Activated B cell treated with CpG ODN at 0.5 μM for 24 hours (primary cell): ENCODE measurements at regions not wholly inside any gene's neighbourhood (a gene's known extent, or its start where the extent isn't known, plus 50 kb on each side); places are given as distances from the start of the nearest gene placed in this dataset.

Experiments used
- ATAC-seq: fragments of 200-7000 bp; cut with Tn5 transposase; one replicate; pipeline ENCODE4 v1.10.0; 2021; ENCODE audit warnings: low read depth, mild to moderate bottlenecking, moderate library complexity
- CTCF ChIA-PET: fragments of 350-600 bp; sonication (Branson Sonifier 250); formaldehyde crosslinking; loops from one replicate; lab custom pipeline; 2021; ENCODE audit warnings: antibody characterized with exemption; lab: Charles Lee
- POLR2A ChIA-PET: fragments of 350-600 bp; sonication (Branson Sonifier 250); formaldehyde crosslinking; loops from one replicate; lab custom pipeline; 2021; ENCODE audit warnings: antibody characterized with exemption; lab: Charles Lee
- DNase-seq: peaks from one replicate; pipeline ENCODE4 v3.0.0; 2022
- H3K27ac Mint-ChIP-seq: one replicate; pipeline ENCODE4 v1.8.0; 2020; ENCODE audit warnings: mixed read lengths
- H3K27me3 Mint-ChIP-seq: one replicate; pipeline ENCODE4 v1.8.0; 2021; ENCODE audit warnings: mixed read lengths
- H3K36me3 Mint-ChIP-seq: one replicate; pipeline ENCODE4 v1.8.0; 2021; ENCODE audit warnings: low read depth, mixed read lengths
- H3K4me1 Mint-ChIP-seq: one replicate; pipeline ENCODE4 v1.8.0; 2021; ENCODE audit warnings: mixed read lengths
- H3K4me3 Mint-ChIP-seq: one replicate; pipeline ENCODE4 v1.8.0; 2020; ENCODE audit warnings: mild to moderate bottlenecking, mixed read lengths
- H3K9me3 Mint-ChIP-seq: one replicate; pipeline ENCODE4 v1.8.0; 2020; ENCODE audit warnings: mixed read lengths
- intact Hi-C: fragments of 100-400 bp; cut with micrococcal nuclease; formaldehyde crosslinking; loops from one replicate; pipeline ENCODE4 v1.15.1; 2024
- TF ChIP-seq, protein P1 (sequence below): fragments of 200-600 bp; IDR thresholded peaks from one replicate; pipeline ENCODE4 v1.8.0; 2022; ENCODE audit warnings: antibody characterized with exemption, mild to moderate bottlenecking

DNA sequence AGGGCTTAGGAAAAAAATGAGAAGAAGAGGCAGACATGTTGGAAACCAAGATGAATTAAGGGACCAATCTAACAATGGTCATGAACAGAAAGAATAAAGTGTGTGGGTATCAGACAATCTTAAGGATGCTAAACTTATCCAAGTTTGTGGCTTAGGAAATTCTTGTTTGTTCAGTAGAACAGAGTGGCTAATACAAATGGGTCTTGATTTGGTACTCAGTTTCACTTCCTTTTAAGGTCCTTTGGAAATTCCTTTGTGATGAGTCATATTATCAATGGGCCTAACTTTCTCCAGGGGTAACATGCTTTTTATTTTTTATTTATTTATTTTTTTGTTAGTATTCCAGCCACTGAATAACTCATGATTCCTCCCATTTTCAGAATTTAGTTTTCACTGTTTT, 1154.7 kb upstream of the FLRT2 start:
- ATAC-seq (no peak), DNase-seq (no peak)
- TF ChIP-seq, protein P1, sequence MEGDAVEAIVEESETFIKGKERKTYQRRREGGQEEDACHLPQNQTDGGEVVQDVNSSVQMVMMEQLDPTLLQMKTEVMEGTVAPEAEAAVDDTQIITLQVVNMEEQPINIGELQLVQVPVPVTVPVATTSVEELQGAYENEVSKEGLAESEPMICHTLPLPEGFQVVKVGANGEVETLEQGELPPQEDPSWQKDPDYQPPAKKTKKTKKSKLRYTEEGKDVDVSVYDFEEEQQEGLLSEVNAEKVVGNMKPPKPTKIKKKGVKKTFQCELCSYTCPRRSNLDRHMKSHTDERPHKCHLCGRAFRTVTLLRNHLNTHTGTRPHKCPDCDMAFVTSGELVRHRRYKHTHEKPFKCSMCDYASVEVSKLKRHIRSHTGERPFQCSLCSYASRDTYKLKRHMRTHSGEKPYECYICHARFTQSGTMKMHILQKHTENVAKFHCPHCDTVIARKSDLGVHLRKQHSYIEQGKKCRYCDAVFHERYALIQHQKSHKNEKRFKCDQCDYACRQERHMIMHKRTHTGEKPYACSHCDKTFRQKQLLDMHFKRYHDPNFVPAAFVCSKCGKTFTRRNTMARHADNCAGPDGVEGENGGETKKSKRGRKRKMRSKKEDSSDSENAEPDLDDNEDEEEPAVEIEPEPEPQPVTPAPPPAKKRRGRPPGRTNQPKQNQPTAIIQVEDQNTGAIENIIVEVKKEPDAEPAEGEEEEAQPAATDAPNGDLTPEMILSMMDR, result no peak
- no peak overlapping the region for H3K27ac Mint-ChIP-seq
- H3K4me1 Mint-ChIP-seq, result no peaks in the 10 kb centered on the region
- peaks cover 11% of the 10 kb centered on the region for H3K9me3 Mint-ChIP-seq
- H3K27me3 Mint-ChIP-seq, result no peaks in the 10 kb centered on the region
- ChIA-PET CTCF (no interaction called here), POLR2A (no interaction called here)
- H3K36me3 Mint-ChIP-seq, result no peaks in the 10 kb centered on the region
- intact Hi-C loops, result no loop called here
- H3K4me3 Mint-ChIP-seq, result no peak overlapping the region

DNA sequence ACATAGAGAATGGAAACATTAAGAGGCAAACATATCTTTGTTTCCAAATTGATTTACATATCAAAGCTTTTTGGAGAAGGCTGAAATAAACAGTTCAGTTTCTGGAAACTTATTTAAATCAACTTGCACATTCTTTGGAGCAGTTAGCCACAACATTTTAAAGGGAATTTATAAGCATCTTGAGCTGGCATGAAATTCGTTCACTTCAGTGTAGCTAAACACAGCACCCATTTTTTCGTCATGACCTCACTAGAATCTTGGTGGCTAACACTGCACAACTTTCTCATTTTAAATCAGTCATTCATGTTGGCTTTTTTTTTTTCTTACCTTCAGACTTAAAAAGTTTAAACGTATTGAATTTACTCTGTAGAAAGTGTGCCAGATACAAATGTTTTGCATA, 1139.9 kb upstream of the FLRT2 start:
- no peaks in the 10 kb centered on the region for H3K36me3 Mint-ChIP-seq
- ATAC-seq (no peak), DNase-seq (no peak)
- H3K4me3 Mint-ChIP-seq, result no peak overlapping the region
- TF ChIP-seq, protein P1, result no peak
- H3K9me3 Mint-ChIP-seq, result peaks cover 19% of the 10 kb centered on the region
- ChIA-PET POLR2A (no interaction called here), CTCF (no interaction called here)
- no peaks in the 10 kb centered on the region for H3K4me1 Mint-ChIP-seq
- H3K27ac Mint-ChIP-seq, result no peak overlapping the region
- intact Hi-C loops, result no loop called here
- H3K27me3 Mint-ChIP-seq, result no peaks in the 10 kb centered on the region

DNA sequence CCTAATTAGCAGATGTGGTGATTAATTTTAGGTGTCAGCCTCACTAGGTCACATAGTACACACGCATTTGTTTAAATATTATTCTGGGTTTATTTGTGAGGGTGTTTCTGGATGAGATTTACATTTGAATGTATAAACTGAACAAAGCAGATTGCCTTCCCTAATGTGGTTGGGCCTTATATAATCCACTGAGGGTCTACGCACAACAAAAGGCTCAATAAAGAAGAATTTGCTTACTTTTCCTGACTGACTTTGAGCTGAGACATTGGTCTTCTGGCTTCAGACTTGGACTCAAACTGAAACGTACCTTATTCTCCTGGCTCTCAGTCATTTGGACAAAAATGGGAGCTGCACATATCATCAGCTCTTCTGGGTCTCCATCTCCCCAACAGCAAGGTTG, 1132.3 kb upstream of the FLRT2 start:
- ChIA-PET CTCF (no interaction called here), POLR2A (no interaction called here)
- no peak overlapping the region for H3K27ac Mint-ChIP-seq
- H3K4me1 Mint-ChIP-seq, result no peaks in the 10 kb centered on the region
- no peaks in the 10 kb centered on the region for H3K27me3 Mint-ChIP-seq
- TF ChIP-seq, protein P1, result no peak
- no peaks in the 10 kb centered on the region for H3K36me3 Mint-ChIP-seq
- ATAC-seq (no peak), DNase-seq (no peak)
- peaks cover 13% of the 10 kb centered on the region for H3K9me3 Mint-ChIP-seq
- intact Hi-C loops, result no loop called here
- H3K4me3 Mint-ChIP-seq, result no peak overlapping the region

DNA sequence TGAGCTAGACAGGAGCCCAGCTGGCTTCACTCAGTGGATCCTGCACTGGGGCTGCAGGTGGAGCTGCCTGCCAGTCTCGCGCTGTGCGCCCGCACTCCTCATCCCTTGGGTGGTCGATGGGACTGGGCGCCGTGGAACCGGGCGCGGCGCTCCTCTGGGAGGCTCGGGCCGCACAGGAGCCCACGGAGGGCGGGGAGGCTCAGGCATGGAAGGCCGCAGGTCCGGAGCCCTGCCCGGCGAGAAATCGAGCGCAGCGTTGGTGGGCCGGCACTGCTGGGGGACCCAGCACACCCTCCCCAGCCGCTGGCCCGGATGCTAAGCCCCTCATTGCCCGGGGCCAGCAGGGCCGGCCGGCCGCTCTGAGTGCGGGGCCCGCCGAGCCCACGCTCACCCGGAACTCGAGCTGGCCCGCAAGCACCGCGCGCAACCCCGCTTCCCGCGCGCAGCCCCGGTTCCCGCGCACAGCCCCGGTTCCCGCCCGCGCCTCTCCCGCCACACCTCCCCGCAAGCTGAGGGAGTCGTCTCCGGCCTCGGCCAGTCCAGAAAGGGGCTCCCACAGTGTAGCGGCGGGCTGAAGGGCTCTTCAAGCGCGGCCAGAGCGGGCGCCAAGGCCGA, 1130.5 kb upstream of the FLRT2 start:
- intact Hi-C loops, result no loop called here
- TF ChIP-seq, protein P1, result no peak
- Mint-ChIP-seq H3K27me3 (no peaks in the 10 kb centered on the region), H3K36me3 (no peaks in the 10 kb centered on the region), H3K27ac (no peak overlapping the region), H3K4me3 (no peak overlapping the region), H3K9me3 (peaks cover 10% of the 10 kb centered on the region), H3K4me1 (no peaks in the 10 kb centered on the region)
- DNase-seq (no peak), ATAC-seq (no peak)
- ChIA-PET POLR2A (no interaction called here), CTCF (no interaction called here)

DNA sequence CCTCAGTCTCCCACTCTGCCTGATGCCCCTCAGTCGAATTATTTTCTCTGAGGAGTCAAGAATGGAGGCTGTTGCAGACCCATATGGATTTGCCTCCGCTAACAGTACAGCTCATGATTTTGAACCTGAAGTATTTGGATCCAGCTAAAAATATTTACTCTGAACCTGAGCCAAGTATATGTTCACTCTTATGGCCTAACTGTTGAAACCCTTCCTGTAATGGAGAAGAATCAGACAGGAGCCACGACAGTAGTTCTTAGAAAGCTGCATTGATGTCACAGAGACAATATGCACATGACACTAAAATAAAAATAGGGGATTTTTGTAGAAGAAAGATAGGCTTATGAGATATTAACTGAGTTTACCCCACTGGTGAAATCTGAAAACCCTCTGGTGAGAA, 1128.3 kb upstream of the FLRT2 start:
- CTCF ChIA-PET, result no interaction called here
- no peak overlapping the region for H3K4me3 Mint-ChIP-seq
- H3K27me3 Mint-ChIP-seq, result no peaks in the 10 kb centered on the region
- POLR2A ChIA-PET, result no interaction called here
- ATAC-seq, result no peak
- H3K4me1 Mint-ChIP-seq, result no peaks in the 10 kb centered on the region
- H3K9me3 Mint-ChIP-seq, result peaks cover 4% of the 10 kb centered on the region
- no peaks in the 10 kb centered on the region for H3K36me3 Mint-ChIP-seq
- H3K27ac Mint-ChIP-seq, result no peak overlapping the region
- intact Hi-C loops, result no loop called here
- DNase-seq, result no peak
- TF ChIP-seq, protein P1, result no peak
